ENCODE measurements at regions not wholly inside any gene's neighbourhood (a gene's known extent, or its start where the extent isn't known, plus 50 kb on each side); places are given as distances from the start of the nearest gene placed in this dataset.

GRCh38 chr2:16102976-16103380, 162.6 kb downstream of the MYCN start:
- Histone ChIP-seq H3K9me2 (no peaks in the 10 kb centered on the region), H3K36me3 (replicated peaks in 1 of 2; ENCODE audit: control insufficient read depth in 1 of 2, insufficient read depth in 2 of 2, low read length in 1 of 2) (no peaks in the 10 kb centered on the region), H3K4me2 (no peak overlapping the region), H3K27me3 (ENCODE audit: insufficient read depth) (no peaks in the 10 kb centered on the region), H3K79me2 (ENCODE audit: insufficient read depth) (no peaks in the 10 kb centered on the region), H3K4me1 (ENCODE audit: control insufficient read depth in 1 of 2, insufficient read depth in 2 of 2, low read depth in 1 of 2, low read length in 1 of 2) (peaks cover 0 to 17% of the 10 kb centered on the region in 2 experiments; a peak in 2 of 4 replicates), H2AFZ (ENCODE audit: low read depth) (no peak overlapping the region), H3K9ac (no peak overlapping the region), H3K9me3 (no peaks in the 10 kb centered on the region), H3K4me3 (ENCODE audit: low read depth in 2 of 2, low read length in 1 of 2) (no peak overlapping the region), H3K27ac (ENCODE audit: low read depth in 2 of 2, low read length in 1 of 2) (no peak overlapping the region), H3F3A (replicated peaks; ENCODE audit: insufficient read depth) (no peaks in the 10 kb centered on the region), H4K20me1 (ENCODE audit: insufficient read depth) (no peaks in the 10 kb centered on the region)
- no peak for TF ChIP-seq CHD2 (IDR thresholded peaks at IDR 0.05; ENCODE audit: low read length, partially characterized antibody)
- TF ChIP-seq USF2 (IDR thresholded peaks at IDR 0.05; ENCODE audit: borderline replicate concordance, low read depth, low read length) = no peak
- no peak for TF ChIP-seq ELF1 (IDR thresholded peaks at IDR 0.05)
- no peak for TF ChIP-seq TAF1 (IDR thresholded peaks at IDR 0.05; ENCODE audit: borderline replicate concordance, low read depth, low read length)
- no peak for TF ChIP-seq FOXM1 (IDR thresholded peaks at IDR 0.05; ENCODE audit: low read depth)
- TF ChIP-seq EP300 (IDR thresholded peaks at IDR 0.05; ENCODE audit: borderline replicate concordance in 1 of 2, low read depth in 1 of 2, low read length in 1 of 2) = no peak
- no peak for TF ChIP-seq IRF3 (IDR thresholded peaks at IDR 0.05; ENCODE audit: low read depth, low read length)
- TF ChIP-seq REST (IDR thresholded peaks at IDR 0.05; ENCODE audit: low read depth, low read length) = no peak
- 54% methylated on average over 16 of the region's 16 CpGs for WGBS (ENCODE audit: low lambda C conversion rate)
- ChIA-PET CTCF (interaction anchor here (0.6 kb wide), 1 partner anchor 399 kb away, joined by 3 read pairs; no protein-coding TSS in a partner anchor), POLR2A (no interaction called here)
- no peak for DNase-seq

- POLR2A ChIA-PET = no interaction called here
Observed at GRCh38 chr2:16102358-16102975, 162.1 kb downstream of the MYCN start.

More at GRCh38 chr2:16102358-16102975, 162.1 kb downstream of the MYCN start:
- Histone ChIP-seq H3K9ac (no peak overlapping the region), H3K4me1 (ENCODE audit: control insufficient read depth in 1 of 2, insufficient read depth in 2 of 2, low read depth in 1 of 2, low read length in 1 of 2) (peaks cover 0 to 17% of the 10 kb centered on the region in 2 experiments; a peak in 2 of 4 replicates), H3K27ac (ENCODE audit: low read depth in 2 of 2, low read length in 1 of 2) (no peak overlapping the region), H3K79me2 (ENCODE audit: insufficient read depth) (no peaks in the 10 kb centered on the region), H2AFZ (ENCODE audit: low read depth) (no peak overlapping the region), H3K4me2 (no peak overlapping the region), H3K27me3 (ENCODE audit: insufficient read depth) (no peaks in the 10 kb centered on the region), H3K9me2 (no peaks in the 10 kb centered on the region), H3K4me3 (ENCODE audit: low read depth in 2 of 2, low read length in 1 of 2) (no peak overlapping the region), H3K36me3 (replicated peaks in 1 of 2; ENCODE audit: control insufficient read depth in 1 of 2, insufficient read depth in 2 of 2, low read length in 1 of 2) (no peaks in the 10 kb centered on the region), H3F3A (replicated peaks; ENCODE audit: insufficient read depth) (no peaks in the 10 kb centered on the region), H4K20me1 (ENCODE audit: insufficient read depth) (no peaks in the 10 kb centered on the region), H3K9me3 (no peaks in the 10 kb centered on the region)
- 38% methylated on average over 9 of the region's 14 CpGs for WGBS (ENCODE audit: low lambda C conversion rate)
- DNase-seq = no peak
- CTCF ChIA-PET = no interaction called here
- TF ChIP-seq TAF1 (IDR thresholded peaks at IDR 0.05; ENCODE audit: borderline replicate concordance, low read depth, low read length) (no peak), CTCF (IDR thresholded peaks at IDR 0.05) (no peak), TCF12 (IDR thresholded peaks at IDR 0.05) (no peak), MXI1 (IDR thresholded peaks at IDR 0.05; ENCODE audit: low read depth, low read length) (no peak), SIN3A (IDR thresholded peaks at IDR 0.05; ENCODE audit: borderline replicate concordance, low read depth, low read length) (no peak), RXRA (IDR thresholded peaks at IDR 0.05; ENCODE audit: borderline replicate concordance, low read depth) (no peak), NFIC (IDR thresholded peaks at IDR 0.05; ENCODE audit: borderline replicate concordance) (no peak), SMC3 (IDR thresholded peaks at IDR 0.05; ENCODE audit: low read depth, low read length) (no peak), RFX5 (IDR thresholded peaks at IDR 0.05; ENCODE audit: low read length) (no peak), FOXM1 (IDR thresholded peaks at IDR 0.05; ENCODE audit: low read depth) (no peak), ZBTB33 (IDR thresholded peaks at IDR 0.05; ENCODE audit: borderline replicate concordance, low read depth) (no peak)
